Uterus (tissue), 2 donors: ENCODE measurements at regions not wholly inside any gene's neighbourhood (a gene's known extent, or its start where the extent isn't known, plus 50 kb on each side); places are given as distances from the start of the nearest gene placed in this dataset.

Experiments used
- POLR2A ChIP-seq, 2 donors: fragments of 450-650 bp; IDR thresholded peaks; one replicate each; pipeline ENCODE4 v1.6.1; 2016; ENCODE audit warnings: antibody characterized with exemption in 2 of 2, mild to moderate bottlenecking in 1 of 2, moderate library complexity in 1 of 2
- TF ChIP-seq, protein P1 (sequence below), 4 experiments: fragments of 200-600 bp in 2 of 4; fragments of 450-650 bp in 2 of 4; sonication (generic) in 2 of 4; IDR thresholded peaks; one replicate each; pipeline ENCODE4 v1.5.1; 2016 to 2019; ENCODE audit warnings: antibody characterized with exemption in 4 of 4, mild to moderate bottlenecking in 2 of 4, moderate library complexity in 1 of 4

DNA sequence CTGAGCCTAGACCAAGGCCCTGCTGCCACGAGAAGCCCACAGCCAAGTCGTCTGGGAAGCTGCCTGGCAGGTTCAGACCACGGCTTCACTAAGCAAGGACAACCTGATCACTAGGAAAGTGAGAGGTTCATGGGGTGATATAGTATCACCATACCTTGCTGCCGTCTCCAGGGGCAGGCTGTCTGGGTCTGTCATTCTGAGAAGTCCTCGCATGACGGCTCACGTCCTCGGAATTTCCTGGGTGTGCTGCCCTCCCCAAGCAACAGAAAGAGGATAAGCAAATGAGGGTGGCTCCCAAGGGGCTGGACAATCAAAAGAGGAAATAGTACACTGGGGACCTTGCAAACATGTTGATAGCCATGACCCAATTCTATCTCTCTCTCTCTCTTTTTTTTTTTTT lies 207.4 kb upstream of the IGF1R start:
- TF ChIP-seq, protein P1, sequence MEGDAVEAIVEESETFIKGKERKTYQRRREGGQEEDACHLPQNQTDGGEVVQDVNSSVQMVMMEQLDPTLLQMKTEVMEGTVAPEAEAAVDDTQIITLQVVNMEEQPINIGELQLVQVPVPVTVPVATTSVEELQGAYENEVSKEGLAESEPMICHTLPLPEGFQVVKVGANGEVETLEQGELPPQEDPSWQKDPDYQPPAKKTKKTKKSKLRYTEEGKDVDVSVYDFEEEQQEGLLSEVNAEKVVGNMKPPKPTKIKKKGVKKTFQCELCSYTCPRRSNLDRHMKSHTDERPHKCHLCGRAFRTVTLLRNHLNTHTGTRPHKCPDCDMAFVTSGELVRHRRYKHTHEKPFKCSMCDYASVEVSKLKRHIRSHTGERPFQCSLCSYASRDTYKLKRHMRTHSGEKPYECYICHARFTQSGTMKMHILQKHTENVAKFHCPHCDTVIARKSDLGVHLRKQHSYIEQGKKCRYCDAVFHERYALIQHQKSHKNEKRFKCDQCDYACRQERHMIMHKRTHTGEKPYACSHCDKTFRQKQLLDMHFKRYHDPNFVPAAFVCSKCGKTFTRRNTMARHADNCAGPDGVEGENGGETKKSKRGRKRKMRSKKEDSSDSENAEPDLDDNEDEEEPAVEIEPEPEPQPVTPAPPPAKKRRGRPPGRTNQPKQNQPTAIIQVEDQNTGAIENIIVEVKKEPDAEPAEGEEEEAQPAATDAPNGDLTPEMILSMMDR (IDR thresholded peaks at IDR 0.05), result no peak
- TF ChIP-seq POLR2A (IDR thresholded peaks at IDR 0.05), result no peak
